Glutamatergic neuron (in vitro differentiated cells): ENCODE measurements at regions not wholly inside any gene's neighbourhood (a gene's known extent, or its start where the extent isn't known, plus 50 kb on each side); places are given as distances from the start of the nearest gene placed in this dataset.

Source experiments
- DNase-seq: peaks from one replicate; pipeline ENCODE4 v3.0.0; 2022
- H3K27ac Mint-ChIP-seq: one replicate; pipeline ENCODE4 v1.8.0; 2020; ENCODE audit warnings: mild to moderate bottlenecking, mixed read lengths, inconsistent platforms; ENCODE audit not compliant: unreplicated experiment
- H3K27me3 Mint-ChIP-seq: one replicate; pipeline ENCODE4 v1.8.0; 2020; ENCODE audit warnings: mild to moderate bottlenecking, moderate library complexity, mixed read lengths, inconsistent platforms; ENCODE audit not compliant: unreplicated experiment
- H3K36me3 Mint-ChIP-seq: one replicate; pipeline ENCODE4 v1.8.0; 2020; ENCODE audit warnings: mild to moderate bottlenecking, mixed read lengths, inconsistent platforms; ENCODE audit not compliant: unreplicated experiment
- H3K4me1 Mint-ChIP-seq: one replicate; pipeline ENCODE4 v1.8.0; 2020; ENCODE audit warnings: mild to moderate bottlenecking, low read depth, mixed read lengths, inconsistent platforms; ENCODE audit not compliant: unreplicated experiment
- H3K4me3 Mint-ChIP-seq: one replicate; pipeline ENCODE4 v1.8.0; 2020; ENCODE audit warnings: mild to moderate bottlenecking, mixed read lengths, inconsistent platforms; ENCODE audit not compliant: unreplicated experiment
- H3K9me3 Mint-ChIP-seq: one replicate; pipeline ENCODE4 v1.8.0; 2020; ENCODE audit warnings: mild to moderate bottlenecking, moderate library complexity, mixed read lengths, inconsistent platforms; ENCODE audit not compliant: unreplicated experiment
- CTCF ChIP-seq: fragments of 200-600 bp; sonication (generic); IDR thresholded peaks from one replicate; pipeline ENCODE4 v1.5.0; 2021; ENCODE audit not compliant: partially characterized antibody, unreplicated experiment

DNA sequence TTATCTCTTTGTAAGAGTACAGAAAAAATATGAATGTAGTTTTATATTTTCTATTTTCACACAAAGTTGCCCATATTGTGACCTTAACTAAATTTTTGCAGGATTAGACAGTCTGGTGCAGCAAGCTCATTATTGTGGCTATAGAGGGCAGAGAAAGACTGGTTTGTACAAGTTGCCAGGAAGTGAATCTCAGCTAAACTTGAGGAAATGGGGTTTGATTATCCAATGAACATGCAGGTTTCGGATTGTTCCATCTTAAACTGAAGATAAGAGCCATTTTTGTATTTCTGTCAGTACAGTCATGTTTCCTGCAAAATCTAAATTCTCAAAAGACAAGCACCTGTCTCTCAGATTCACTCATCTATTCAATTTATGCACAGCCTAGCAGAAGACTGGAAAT, 390.9 kb downstream of the MMUT start:
- no peaks in the 10 kb centered on the region for H3K4me1 Mint-ChIP-seq
- H3K36me3 Mint-ChIP-seq: no peaks in the 10 kb centered on the region
- no peak overlapping the region for H3K4me3 Mint-ChIP-seq
- no peaks in the 10 kb centered on the region for H3K9me3 Mint-ChIP-seq
- H3K27ac Mint-ChIP-seq: no peak overlapping the region
- TF ChIP-seq CTCF: no peak
- no peaks in the 10 kb centered on the region for H3K27me3 Mint-ChIP-seq
- DNase-seq: no peak

DNA sequence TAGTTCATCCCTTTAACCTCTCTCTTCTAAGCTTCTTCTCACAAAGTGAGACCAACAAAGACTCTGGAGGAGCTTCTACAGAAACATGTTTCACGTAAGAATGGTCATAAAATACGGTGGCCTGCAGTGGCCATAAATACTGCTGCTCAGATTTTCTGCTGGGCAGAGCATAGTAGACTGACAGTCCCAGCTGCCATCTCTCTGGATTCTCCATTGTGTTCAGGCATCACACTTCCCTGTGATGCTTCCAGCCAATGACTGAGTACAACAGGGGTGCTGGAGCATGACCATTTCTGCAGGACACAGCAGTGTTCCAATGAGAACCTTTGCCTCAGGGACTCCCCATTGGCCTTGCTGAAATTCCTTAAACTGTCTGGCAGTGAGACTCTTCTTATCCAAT, 392.6 kb downstream of the MMUT start:
- no peak for TF ChIP-seq CTCF
- H3K36me3 Mint-ChIP-seq: no peaks in the 10 kb centered on the region
- no peaks in the 10 kb centered on the region for H3K9me3 Mint-ChIP-seq
- no peaks in the 10 kb centered on the region for H3K27me3 Mint-ChIP-seq
- H3K4me1 Mint-ChIP-seq: no peaks in the 10 kb centered on the region
- H3K27ac Mint-ChIP-seq: no peak overlapping the region
- DNase-seq: no peak
- no peak overlapping the region for H3K4me3 Mint-ChIP-seq

DNA sequence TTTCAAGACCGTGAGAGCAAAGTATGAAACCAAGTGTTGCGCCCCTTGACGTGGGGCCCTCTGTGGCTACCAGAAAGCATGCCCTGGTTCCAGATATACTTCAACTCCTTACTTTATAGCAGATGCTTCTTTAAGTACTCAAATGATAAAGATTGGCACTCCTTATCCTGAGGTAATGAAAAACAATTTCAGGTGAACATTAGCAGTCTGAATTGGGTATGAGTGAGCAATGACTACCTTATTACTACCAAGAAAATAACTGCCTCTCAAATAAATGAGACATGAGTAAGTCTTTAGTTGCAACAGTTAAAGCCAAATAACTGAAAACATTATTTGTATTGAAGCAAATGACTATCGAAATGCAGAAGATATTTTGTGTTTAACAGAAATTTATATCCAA, 408.7 kb downstream of the MMUT start:
- Mint-ChIP-seq H3K27ac (no peak overlapping the region), H3K36me3 (no peaks in the 10 kb centered on the region), H3K4me3 (no peak overlapping the region), H3K4me1 (no peaks in the 10 kb centered on the region), H3K9me3 (peaks cover 1% of the 10 kb centered on the region), H3K27me3 (no peaks in the 10 kb centered on the region)
- no peak for TF ChIP-seq CTCF
- DNase-seq: no peak

- no peak for TF ChIP-seq CTCF
- no peaks in the 10 kb centered on the region for H3K27me3 Mint-ChIP-seq
- no peak overlapping the region for H3K27ac Mint-ChIP-seq
- no peaks in the 10 kb centered on the region for H3K9me3 Mint-ChIP-seq
- H3K36me3 Mint-ChIP-seq: no peaks in the 10 kb centered on the region
- no peak overlapping the region for H3K4me3 Mint-ChIP-seq
- no peaks in the 10 kb centered on the region for H3K4me1 Mint-ChIP-seq
- DNase-seq: no peak
These were observed 410.2 kb downstream of the MMUT start for GRCh38 chr6:49052901-49053300.

DNA sequence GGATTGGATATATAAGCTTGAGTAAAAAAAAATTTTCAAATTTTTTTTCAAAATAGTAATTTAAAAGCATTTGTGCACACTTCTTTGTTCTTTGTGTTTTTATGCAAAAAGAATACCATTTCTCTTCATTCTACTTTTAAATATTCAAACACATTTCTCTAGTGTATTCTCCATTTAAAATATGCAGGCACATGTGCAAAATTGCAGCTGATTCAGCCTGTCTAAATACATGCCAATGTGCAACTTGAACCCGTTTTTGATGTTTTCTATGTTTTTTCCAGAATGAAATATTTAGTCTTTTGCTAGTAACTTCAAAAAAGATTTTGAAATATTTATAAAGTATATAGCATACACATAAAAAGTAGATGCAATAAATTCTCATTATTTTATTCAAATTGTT, 411.8 kb downstream of the MMUT start:
- Mint-ChIP-seq H3K36me3 (no peaks in the 10 kb centered on the region), H3K9me3 (no peaks in the 10 kb centered on the region), H3K27ac (no peak overlapping the region), H3K4me3 (no peak overlapping the region), H3K27me3 (no peaks in the 10 kb centered on the region), H3K4me1 (no peaks in the 10 kb centered on the region)
- no peak for TF ChIP-seq CTCF
- no peak for DNase-seq
